Limb (tissue), 2 donors: ENCODE measurements at regions not wholly inside any gene's neighbourhood (a gene's known extent, or its start where the extent isn't known, plus 50 kb on each side); places are given as distances from the start of the nearest gene placed in this dataset.
A peak's percentile ranks its signal among the peaks of the same experiment; 100 is the strongest.
"Not testable (repeated sequence)": the region's sequence is repeated elsewhere in the genome, so short reads cannot be mapped to it uniquely, and the experiment has no call there.

Experiments used
- DNase-seq, 2 donors: peaks; one replicate each; pipeline ENCODE4 v3.0.0-alpha.2; 2016; ENCODE audit errors: extremely low spot score in 2 of 2

- no peak for DNase-seq
Measured at GRCh38 chr4:160580581-160580980, 1477.7 kb downstream of the RAPGEF2 start.

DNA sequence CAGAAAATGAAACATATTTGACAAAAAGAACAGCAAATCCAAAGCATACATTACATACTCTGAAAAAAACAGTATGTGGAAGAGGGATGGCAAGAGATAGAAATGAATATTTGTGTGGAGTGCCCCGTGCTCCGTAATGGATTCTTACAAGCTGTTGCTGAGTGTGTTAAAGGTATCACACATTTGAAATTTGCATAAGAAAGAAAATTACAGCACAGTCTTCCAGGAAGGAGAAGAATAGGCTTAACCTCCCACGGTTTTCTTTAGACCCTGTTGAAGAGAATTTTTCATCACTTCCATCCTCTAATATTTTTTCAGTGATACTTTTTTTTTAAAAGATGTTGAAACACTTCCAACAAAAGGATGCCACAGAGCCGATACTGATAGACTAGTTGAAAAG is 1489.4 kb downstream of the RAPGEF2 start:
- no peak for DNase-seq

DNA sequence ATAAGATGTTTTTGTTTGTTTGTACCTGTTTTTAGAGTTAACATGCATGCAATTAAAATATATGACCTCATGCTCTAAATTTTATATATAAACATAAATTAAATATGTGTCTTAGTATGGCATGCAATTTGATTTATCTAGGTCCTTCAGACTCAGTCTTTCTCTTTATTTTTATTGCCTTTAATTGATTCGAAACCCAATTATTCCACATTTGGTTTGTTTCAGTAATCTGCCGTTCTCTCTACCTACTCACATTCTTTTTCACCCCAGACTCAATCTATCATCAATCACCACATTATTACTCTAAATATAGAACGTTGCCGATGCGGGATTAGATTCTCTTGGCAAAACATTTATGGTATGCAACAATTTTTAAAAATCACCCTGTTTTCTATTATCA is 1492.8 kb downstream of the RAPGEF2 start:
- DNase-seq, result no peak

- DNase-seq, result no peak
Measured at GRCh38 chr4:160604541-160604940, 1501.7 kb downstream of the RAPGEF2 start.

DNA sequence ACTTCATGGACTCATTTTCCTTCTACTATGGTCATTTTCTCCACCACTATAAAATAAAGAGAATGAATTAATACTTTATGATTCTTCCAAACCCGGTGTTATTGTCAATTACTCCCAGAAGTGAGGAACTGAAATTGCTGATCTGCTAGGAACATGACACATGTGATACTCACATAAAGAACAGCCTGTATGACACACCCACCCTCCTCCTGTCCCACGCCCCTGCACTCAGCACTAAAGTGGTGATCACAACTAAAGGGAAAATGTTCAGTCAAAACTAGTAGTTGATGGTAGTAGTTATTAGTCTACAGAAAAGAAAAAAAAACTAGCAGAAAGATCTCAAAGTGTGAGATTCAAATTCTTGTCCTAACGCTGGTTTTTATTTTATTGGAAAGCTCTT is 1508.3 kb downstream of the RAPGEF2 start:
- DNase-seq, result no peak

- DNase-seq, result no peak
Measured at GRCh38 chr4:160631044-160631443, 1528.2 kb downstream of the RAPGEF2 start.

DNA sequence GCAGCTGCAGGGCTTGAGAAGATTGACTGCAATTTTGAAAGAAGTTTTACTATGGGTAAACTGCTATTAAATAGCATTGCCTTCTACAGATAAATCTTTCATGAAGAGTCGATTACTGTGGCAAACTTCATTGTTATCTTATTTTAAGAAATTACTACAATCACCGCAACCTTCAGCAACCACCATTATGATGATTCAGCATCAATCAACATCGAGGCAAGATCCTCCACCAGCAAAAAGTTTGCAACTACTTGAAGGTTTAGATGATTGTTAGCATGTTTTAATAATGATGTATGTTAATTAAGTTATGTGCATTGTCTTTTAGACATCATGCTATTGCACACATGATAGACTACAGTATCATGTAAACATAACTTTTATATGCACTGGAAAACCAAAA is 1511.0 kb downstream of the FSTL5 start:
- no peak for DNase-seq

- DNase-seq, result no peak
Measured at GRCh38 chr4:160675550-160675949, 1488.2 kb downstream of the FSTL5 start.

DNA sequence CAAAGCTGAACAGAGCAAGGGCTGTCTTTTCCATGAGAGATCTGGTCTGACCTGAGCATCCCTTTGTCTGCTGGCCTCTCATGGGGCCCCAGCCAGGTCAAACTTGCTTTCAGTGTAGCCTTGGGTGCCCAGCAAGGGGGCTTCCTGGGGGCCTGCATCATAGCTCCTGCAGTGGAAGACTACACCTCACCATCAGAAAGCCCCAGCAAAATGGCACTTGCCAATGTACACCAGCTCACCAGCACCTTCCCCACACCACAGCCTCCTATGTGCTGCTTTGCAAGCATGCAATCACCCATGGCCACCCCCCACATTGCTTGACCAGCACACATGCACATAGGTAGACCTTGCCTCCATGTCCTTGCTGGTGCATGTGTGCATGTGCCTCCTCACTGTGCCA is 1478.1 kb downstream of the FSTL5 start:
- DNase-seq, result no peak

GRCh38 chr4:160701671-160702070 is 1462.1 kb downstream of the FSTL5 start:
- DNase-seq, result no peak

DNA sequence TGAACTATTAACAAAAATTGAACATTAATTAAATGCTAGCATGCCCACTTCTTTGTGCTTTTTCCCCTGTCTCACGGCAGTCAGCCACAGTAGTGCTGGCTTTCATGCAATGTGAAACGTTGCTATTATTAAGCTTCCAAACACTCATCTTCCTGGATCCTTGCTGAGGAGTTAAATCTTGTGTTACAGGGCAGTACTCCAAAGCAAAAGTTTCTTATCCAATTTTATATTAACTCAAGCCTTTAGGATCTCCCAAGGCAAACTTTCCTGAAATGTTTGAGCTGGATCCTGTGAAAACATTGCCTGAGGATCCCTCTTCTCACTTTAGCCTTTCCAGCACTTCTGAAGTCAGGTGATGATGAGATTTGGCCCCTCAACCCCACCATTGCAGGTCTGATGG is 1454.8 kb downstream of the FSTL5 start:
- DNase-seq, result peak in 1 of 2 donors; percentile 16

DNA sequence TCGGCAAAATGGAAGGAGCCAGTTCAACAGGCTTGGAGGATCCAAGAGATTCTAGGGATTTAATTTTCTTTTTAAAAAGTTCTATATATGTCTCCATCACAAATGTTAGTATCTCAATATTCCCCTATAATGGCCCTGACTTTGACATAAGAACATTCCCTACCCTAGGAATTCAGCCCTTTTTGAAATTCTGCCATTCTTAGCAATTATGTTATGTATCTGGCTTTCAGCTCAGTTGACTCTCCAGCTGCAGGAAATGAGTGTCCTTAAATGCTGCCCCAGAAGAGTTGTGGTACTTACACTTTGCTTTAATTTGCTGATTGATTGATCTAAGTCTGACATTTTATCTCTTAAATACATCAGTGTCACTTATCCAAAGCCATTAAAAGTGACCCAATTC is 1454.3 kb downstream of the FSTL5 start:
- no peak for DNase-seq

GRCh38 chr4:160716551-160716950 is 1447.2 kb downstream of the FSTL5 start:
- no peak for DNase-seq

DNA sequence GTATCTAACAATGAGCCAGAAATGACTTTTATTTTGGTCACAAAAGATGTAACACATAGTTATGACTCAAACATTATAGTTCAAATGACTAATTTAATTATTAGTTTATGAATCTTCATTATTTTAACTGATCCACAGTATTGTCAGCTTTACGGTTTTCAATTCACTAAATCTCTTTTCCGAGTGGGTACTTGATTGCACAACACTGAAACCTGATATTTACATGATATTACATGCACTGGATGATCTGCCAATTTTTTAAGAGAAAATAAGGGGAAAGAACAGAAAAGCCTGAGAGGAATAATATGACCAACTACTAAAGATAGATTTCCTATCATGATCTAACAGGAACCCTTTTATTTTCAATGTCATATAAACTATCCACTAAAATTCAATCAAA is 1446.0 kb downstream of the FSTL5 start:
- DNase-seq, result no peak

- DNase-seq, result no peak
Measured at GRCh38 chr4:160724063-160724462, 1439.7 kb downstream of the FSTL5 start.

DNA sequence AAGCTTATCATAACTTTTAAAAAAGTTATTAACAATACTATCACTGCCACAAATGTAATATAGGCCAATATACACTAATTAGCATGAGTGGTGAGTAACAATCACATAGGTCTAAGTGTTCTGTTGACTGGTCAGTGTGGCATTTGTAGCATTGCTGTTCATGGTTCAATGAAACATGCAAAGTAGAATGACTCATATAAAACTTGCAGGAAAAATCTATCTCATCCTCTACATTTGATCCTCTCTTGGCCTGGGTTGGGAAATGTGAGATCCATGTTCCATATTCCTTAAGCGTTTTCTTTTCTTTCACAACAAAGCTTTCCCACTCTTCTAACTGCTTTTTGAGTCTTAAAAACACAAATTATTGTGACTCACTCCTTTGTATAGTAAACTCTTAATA is 1418.7 kb downstream of the FSTL5 start:
- no peak for DNase-seq

GRCh38 chr4:160746585-160746984 is 1417.2 kb downstream of the FSTL5 start:
- DNase-seq, result not testable (repeated sequence)

DNA sequence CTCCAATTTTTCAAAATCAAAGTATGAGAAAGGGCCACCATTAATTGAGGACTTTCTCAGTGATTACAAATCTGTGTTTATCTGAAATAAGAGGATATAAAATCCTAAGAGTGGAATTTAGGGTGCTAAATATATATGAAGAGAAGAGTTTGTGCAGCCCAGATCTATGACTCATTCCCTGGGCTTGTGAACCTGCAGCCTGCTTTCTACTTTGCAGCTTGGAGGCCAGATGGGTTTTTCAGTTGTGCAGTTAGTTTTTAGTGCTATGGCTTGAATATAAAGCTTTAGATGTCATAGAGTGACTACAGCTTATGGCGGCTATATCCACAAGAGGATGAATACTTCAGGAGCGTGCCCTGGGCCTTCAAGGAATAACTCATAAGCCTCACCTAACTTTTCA is 1391.1 kb downstream of the FSTL5 start:
- no peak for DNase-seq

- no peak for DNase-seq
Measured at GRCh38 chr4:160795216-160795615, 1368.6 kb downstream of the FSTL5 start.

- no peak for DNase-seq
Measured at GRCh38 chr4:160808174-160808573, 1355.6 kb downstream of the FSTL5 start.

DNA sequence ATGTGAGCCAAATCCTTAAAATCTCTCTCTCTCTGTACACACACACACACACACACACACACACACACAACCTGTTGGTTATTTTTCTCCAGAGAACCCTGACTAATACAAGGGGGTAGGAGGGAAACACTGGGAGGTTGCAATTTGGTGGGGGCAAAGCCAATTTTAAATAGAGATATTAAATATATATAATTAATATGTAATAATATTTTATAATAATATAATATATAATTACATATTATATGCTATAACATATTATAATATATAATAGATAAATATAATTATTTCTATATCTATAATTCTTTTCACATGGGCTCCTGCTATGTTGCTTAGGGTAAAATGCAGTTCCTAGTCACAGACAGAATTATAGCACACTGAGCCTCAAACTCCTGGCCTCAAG is 1354.2 kb downstream of the FSTL5 start:
- no peak for DNase-seq

DNA sequence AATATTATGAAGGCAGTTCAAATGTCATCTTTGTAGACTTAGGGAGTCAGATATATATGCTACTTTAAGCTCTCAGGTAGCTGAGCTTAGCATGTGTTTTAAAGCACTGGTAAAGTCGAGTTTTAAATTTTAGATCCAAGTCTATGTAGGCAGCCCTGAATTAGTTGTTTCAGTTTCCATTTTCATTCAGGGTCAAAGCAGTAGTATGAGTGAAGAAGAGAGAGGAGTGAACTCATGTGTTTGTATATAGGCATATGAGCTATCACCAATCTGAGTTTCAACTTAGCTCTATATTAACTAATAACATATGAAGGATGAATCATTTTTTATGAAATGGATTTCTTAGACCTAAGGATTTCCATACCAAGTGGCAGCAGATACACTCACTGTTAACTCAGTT is 1353.4 kb downstream of the FSTL5 start:
- DNase-seq, result no peak

- no peak for DNase-seq
Measured at GRCh38 chr4:160810941-160811340, 1352.9 kb downstream of the FSTL5 start.

- no peak for DNase-seq
Measured at GRCh38 chr4:160811956-160812355, 1351.8 kb downstream of the FSTL5 start.

GRCh38 chr4:160814726-160815125 is 1349.1 kb downstream of the FSTL5 start:
- DNase-seq, result no peak
